Subcutaneous abdominal adipose tissue (tissue), 5 donors: ENCODE measurements at regions not wholly inside any gene's neighbourhood (a gene's known extent, or its start where the extent isn't known, plus 50 kb on each side); places are given as distances from the start of the nearest gene placed in this dataset.
"Not testable (repeated sequence)": the region's sequence is repeated elsewhere in the genome, so short reads cannot be mapped to it uniquely, and the experiment has no call there.

Source experiments
- H3K27ac ChIP-seq: one replicate; pipeline ENCODE4 v1.7.0; 2013; ENCODE audit warnings: low read depth, mild to moderate bottlenecking, inconsistent platforms, low read length, moderate library complexity
- H3K27me3 ChIP-seq, 5 donors: one replicate each; pipeline ENCODE4 v1.7.0; 2013; ENCODE audit warnings: low read length in 5 of 5, inconsistent platforms in 1 of 5; ENCODE audit not compliant: control insufficient read depth in 5 of 5, insufficient read depth in 4 of 5
- H3K36me3 ChIP-seq, 5 donors: one replicate each; pipeline ENCODE4 v1.7.0; 2013; ENCODE audit warnings: low read length in 5 of 5; ENCODE audit not compliant: control insufficient read depth in 5 of 5, insufficient read depth in 5 of 5
- H3K4me1 ChIP-seq, 5 donors: one replicate each; pipeline ENCODE4 v1.7.0; 2013; ENCODE audit warnings: low read length in 5 of 5, mild to moderate bottlenecking in 3 of 5, moderate library complexity in 1 of 5; ENCODE audit not compliant: control insufficient read depth in 5 of 5, insufficient read depth in 5 of 5
- H3K4me3 ChIP-seq, 5 donors: one replicate each; pipeline ENCODE4 v1.7.0; 2013; ENCODE audit warnings: low read length in 5 of 5, low read depth in 1 of 5
- H3K9ac ChIP-seq, 5 donors: one replicate each; pipeline ENCODE4 v1.7.0; 2013; ENCODE audit warnings: low read length in 5 of 5, mild to moderate bottlenecking in 4 of 5, moderate library complexity in 3 of 5
- H3K9me3 ChIP-seq, 5 donors: one replicate each; pipeline ENCODE4 v1.7.0; 2013; ENCODE audit warnings: low read length in 5 of 5; ENCODE audit not compliant: control insufficient read depth in 5 of 5
- donor health status: healthy.
- donor health status: healthy.
- donor health status: healthy.
- donor health status: healthy.
- donor health status: healthy.

DNA sequence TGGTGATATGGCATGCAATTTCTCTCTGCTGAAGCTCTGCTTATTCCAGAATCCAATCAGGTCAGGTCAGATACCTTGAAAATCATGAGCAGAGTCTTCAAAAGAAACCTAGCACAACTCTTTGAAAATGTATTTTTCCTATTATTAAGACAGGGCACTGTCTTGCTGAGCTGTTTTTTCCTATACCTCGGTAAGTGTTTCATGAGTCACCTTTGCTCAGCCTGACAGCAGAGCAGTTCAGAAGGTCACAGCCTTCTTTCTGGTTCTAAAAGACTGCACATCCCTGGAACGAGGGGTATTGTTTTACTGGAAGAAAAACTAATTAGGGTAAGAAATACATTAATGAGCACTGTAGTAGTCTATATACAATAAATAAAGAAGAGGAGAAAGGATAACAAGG lies 422.0 kb downstream of the SOX2 start:
- H3K36me3 ChIP-seq = no peaks in the 10 kb centered on the region
- no peak overlapping the region for H3K4me3 ChIP-seq
- no peak overlapping the region for H3K27ac ChIP-seq
- H3K27me3 ChIP-seq = no peaks in the 10 kb centered on the region
- no peaks in the 10 kb centered on the region for H3K9me3 ChIP-seq
- H3K4me1 ChIP-seq = no peaks in the 10 kb centered on the region
- H3K9ac ChIP-seq = no peak overlapping the region

DNA sequence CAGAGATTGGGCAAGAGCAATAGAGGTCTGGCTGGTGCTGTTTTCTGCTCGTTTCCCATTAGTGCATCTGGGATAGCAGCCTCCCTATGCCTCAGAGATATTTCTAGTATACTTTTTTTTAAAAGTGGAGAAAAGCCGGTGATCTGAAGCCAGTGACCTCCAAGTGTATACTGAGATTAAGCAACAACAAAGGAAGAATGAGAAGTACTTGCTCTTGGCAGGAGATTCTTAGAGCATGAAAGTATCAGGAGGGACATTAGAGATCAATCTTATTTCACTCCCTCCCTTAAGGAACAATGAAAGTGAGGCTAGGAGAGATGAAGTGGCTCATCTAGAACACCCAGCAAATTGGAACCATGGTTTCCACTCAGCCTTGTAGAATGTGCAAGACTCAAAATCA lies 423.3 kb downstream of the SOX2 start:
- Histone ChIP-seq H3K27me3 (no peaks in the 10 kb centered on the region), H3K9me3 (no peaks in the 10 kb centered on the region), H3K4me3 (no peak overlapping the region), H3K4me1 (no peaks in the 10 kb centered on the region), H3K27ac (no peak overlapping the region), H3K36me3 (no peaks in the 10 kb centered on the region), H3K9ac (no peak overlapping the region)

DNA sequence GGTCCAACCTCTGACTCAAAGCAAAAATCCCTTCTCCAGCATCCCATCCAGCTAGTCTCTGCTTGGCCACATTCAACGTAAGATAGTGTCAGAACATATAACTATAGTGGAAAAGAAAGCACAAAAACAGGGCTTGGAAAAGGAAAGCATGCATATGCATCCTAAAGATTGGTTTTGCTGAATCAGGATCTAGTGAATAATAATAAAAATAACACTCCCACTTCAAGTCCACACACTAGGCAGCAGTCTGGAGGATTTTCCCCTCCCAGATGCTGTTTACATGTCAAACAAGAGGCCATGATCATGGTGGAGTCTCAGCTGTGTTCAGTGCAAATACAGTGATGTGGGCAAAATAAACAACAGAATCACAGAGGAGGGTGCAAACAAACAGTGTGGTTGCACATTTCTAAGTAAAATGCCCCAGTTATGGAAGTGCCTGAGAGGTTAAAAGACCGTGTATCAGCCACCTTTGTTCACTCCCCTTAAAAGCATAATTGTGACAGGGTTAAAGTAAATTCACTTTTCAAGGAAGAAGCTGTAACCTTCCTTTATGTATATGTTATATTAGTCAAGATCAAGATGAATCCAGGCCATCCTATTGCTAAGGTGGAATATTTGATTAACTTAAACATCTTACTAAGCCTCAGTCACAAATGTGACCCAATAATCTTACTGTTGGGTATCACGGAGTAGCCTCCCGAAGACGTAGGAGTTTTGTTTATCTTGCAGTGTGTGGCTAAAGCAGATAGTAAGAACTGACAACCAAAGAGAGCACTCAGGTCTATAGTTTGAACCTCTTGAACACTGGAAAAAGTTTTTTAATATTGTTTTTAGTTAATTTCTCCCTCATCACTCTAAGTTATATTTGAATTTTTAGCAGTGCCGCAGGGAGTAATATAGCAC lies 424.5 kb downstream of the SOX2 start:
- no peak overlapping the region for H3K9ac ChIP-seq
- H3K27me3 ChIP-seq = no peaks in the 10 kb centered on the region
- no peak overlapping the region for H3K27ac ChIP-seq
- no peaks in the 10 kb centered on the region for H3K4me1 ChIP-seq
- H3K9me3 ChIP-seq = no peaks in the 10 kb centered on the region
- H3K36me3 ChIP-seq = no peaks in the 10 kb centered on the region
- H3K4me3 ChIP-seq = no peak overlapping the region

- Histone ChIP-seq H3K9ac (no peak overlapping the region), H3K9me3 (no peaks in the 10 kb centered on the region), H3K4me3 (no peak overlapping the region), H3K27ac (no peak overlapping the region), H3K36me3 (no peaks in the 10 kb centered on the region), H3K27me3 (no peaks in the 10 kb centered on the region), H3K4me1 (no peaks in the 10 kb centered on the region)
These were observed 426.7 kb downstream of the SOX2 start for GRCh38 chr3:182138393-182138792.

DNA sequence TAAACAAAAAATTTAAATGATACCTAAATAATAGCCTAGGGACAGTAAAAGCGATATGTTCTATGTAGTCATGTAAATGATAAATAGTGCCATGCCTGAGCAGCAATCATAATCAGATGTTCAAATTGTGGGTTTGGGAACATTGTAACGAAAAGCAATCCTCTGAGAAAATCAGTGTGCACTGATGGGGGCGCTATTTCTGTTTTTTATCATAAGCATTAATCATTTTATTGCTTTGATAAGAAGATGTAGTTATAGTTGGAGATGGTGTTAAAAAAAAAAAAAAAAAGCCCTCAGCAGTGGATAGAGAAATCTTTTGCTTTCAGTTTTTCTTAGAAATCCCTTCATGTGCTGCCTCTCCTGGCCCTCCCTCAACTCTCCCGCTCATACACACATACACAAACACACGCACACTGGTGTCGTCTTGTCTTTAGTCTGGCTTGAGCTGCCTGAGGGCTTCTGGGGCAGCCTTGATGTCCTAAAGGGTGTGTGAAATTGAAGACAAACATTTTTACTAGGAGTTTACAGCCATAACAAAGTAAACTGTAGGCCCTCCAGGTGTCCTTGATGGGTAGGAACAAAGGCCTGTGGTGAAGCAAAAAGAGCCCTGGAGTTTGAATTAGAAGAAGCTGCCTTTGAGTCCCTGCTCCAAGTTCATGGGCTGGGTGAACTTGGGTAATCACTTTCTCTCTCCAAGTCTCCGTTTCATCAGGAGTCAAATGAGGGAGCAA lies 428.1 kb downstream of the SOX2 start:
- Histone ChIP-seq H3K9me3 (no peaks in the 10 kb centered on the region), H3K4me1 (no peaks in the 10 kb centered on the region), H3K27ac (no peak overlapping the region), H3K4me3 (no peak overlapping the region), H3K9ac (no peak overlapping the region), H3K27me3 (no peaks in the 10 kb centered on the region), H3K36me3 (no peaks in the 10 kb centered on the region)

GRCh38 chr3:182142928-182143327 lies 431.2 kb downstream of the SOX2 start:
- Histone ChIP-seq H3K4me3 (no peak overlapping the region), H3K9me3 (no peaks in the 10 kb centered on the region), H3K36me3 (no peaks in the 10 kb centered on the region), H3K27ac (no peak overlapping the region), H3K4me1 (no peaks in the 10 kb centered on the region), H3K9ac (no peak overlapping the region), H3K27me3 (no peaks in the 10 kb centered on the region)

- Histone ChIP-seq H3K27me3 (no peaks in the 10 kb centered on the region), H3K4me1 (no peaks in the 10 kb centered on the region), H3K4me3 (no peak overlapping the region), H3K36me3 (no peaks in the 10 kb centered on the region), H3K9me3 (no peaks in the 10 kb centered on the region), H3K9ac (no peak overlapping the region), H3K27ac (no peak overlapping the region)
These were observed 432.2 kb downstream of the SOX2 start for GRCh38 chr3:182143903-182144302.

DNA sequence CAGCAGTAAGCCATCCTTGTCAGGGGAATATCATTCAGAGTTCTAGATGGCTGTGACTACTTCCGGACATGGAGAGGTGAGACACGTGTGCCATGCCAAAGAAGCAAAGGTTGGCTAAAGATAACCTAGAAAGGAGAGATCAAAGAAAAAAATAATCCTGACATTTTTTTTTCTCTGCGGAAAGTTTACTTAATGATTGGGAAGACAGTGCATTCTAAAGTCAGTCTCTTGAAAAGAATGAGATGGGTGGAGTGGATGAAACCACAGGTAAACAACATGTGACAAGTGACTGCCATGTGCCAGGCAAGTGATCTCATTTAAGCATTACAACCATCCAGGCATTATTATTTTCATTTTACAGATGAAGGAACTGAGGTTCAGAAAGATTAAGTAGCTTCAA lies 436.6 kb downstream of the SOX2 start:
- no peaks in the 10 kb centered on the region for H3K4me1 ChIP-seq
- no peaks in the 10 kb centered on the region for H3K36me3 ChIP-seq
- no peak overlapping the region for H3K27ac ChIP-seq
- H3K27me3 ChIP-seq = no peaks in the 10 kb centered on the region
- H3K9me3 ChIP-seq = no peaks in the 10 kb centered on the region
- H3K4me3 ChIP-seq = no peak overlapping the region
- no peak overlapping the region for H3K9ac ChIP-seq

DNA sequence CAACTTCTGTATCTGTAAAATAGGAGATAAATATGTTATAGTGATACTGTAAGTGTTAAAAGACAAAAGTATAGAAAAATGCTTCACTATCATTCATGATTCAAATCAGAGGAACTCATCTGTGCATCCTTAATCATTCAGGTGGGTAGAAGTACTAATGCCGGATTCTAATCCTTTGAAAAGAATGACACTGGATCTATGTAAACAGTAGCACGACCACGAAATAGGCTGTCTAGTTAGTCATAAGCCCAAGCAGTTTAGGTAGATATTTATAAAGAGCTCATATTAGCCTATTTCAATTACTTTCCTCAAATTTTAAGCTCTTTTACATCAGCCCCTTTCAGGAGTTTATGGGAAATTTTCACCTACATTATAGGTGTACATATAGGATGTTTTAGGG lies 437.9 kb downstream of the SOX2 start:
- no peaks in the 10 kb centered on the region for H3K4me1 ChIP-seq
- H3K4me3 ChIP-seq = no peak overlapping the region
- no peak overlapping the region for H3K9ac ChIP-seq

GRCh38 chr3:182156326-182156725 lies 444.6 kb downstream of the SOX2 start:
- H3K4me3 ChIP-seq, H3K9me3 ChIP-seq, H3K27me3 ChIP-seq, H3K27ac ChIP-seq, H3K9ac ChIP-seq, H3K4me1 ChIP-seq, H3K36me3 ChIP-seq: not testable (repeated sequence)

More for the DNA sequence above, 437.9 kb downstream of the SOX2 start:
- H3K27me3 ChIP-seq = no peaks in the 10 kb centered on the region
- no peaks in the 10 kb centered on the region for H3K36me3 ChIP-seq
- H3K9me3 ChIP-seq = no peaks in the 10 kb centered on the region
- no peak overlapping the region for H3K27ac ChIP-seq
